IMR-90 (cell line): ENCODE measurements at regions not wholly inside any gene's neighbourhood (a gene's known extent, or its start where the extent isn't known, plus 50 kb on each side); places are given as distances from the start of the nearest gene placed in this dataset.

ENCODE experiments used
- ATAC-seq: fragments of 200-7000 bp; cut with Tn5 transposase; 2 replicates; pipeline ENCODE4 v1.9.1; 2020; ENCODE audit warnings: low read depth, mild to moderate bottlenecking, moderate library complexity
- BruUV-seq: library from RNA; stranded (reverse); fragments of 400-500 nt; replicated peaks from 2 replicates; lab custom pipeline; 2021; lab: Mats Ljungman, UMichigan
- CTCF ChIA-PET: fragments of 300-600 bp; formaldehyde crosslinking; extraction: SDS; loops from one replicate; lab custom pipeline; 2021; ENCODE audit warnings: antibody characterized with exemption; lab: Yijun Ruan, JAX
- POLR2A ChIA-PET: fragments of 300-600 bp; sonication (Branson Sonifier 250); formaldehyde crosslinking; loops from one replicate; lab custom pipeline; 2022; ENCODE audit warnings: antibody characterized with exemption; ENCODE audit not compliant: unreplicated experiment; lab: Charles Lee
- DNase-seq: peaks from one replicate; pipeline ENCODE4 v3.0.0; 2013
- H2AFZ ChIP-seq: replicated peaks from 2 replicates; pipeline ENCODE3; 2013; ENCODE audit warnings: low read length, mild to moderate bottlenecking; ENCODE audit not compliant: poor library complexity
- H2AK5ac ChIP-seq: 2 replicates; pipeline ENCODE4 v1.6.1; 2013; ENCODE audit warnings: low read depth, low read length, inconsistent platforms
- H2AK9ac ChIP-seq: replicated peaks from 2 replicates; pipeline ENCODE3; 2013; ENCODE audit warnings: mild to moderate bottlenecking, low read depth, low read length, moderate library complexity; ENCODE audit not compliant: poor library complexity
- H2BK120ac ChIP-seq: 2 replicates; pipeline ENCODE4 v1.6.1; 2013; ENCODE audit warnings: low read depth, low read length, inconsistent platforms
- H2BK15ac ChIP-seq: 3 replicates; pipeline ENCODE4 v1.6.1; 2013; ENCODE audit warnings: low read depth, low read length, inconsistent platforms
- H2BK20ac ChIP-seq: 2 replicates; pipeline ENCODE4 v1.6.1; 2013; ENCODE audit warnings: low read depth, mild to moderate bottlenecking, inconsistent platforms, low read length, moderate library complexity
- H2BK5ac ChIP-seq: 2 replicates; pipeline ENCODE4 v1.6.1; 2013; ENCODE audit warnings: mild to moderate bottlenecking, low read depth, low read length, inconsistent platforms; ENCODE audit not compliant: poor library complexity, severe bottlenecking
- H3K14ac ChIP-seq: replicated peaks from 2 replicates; pipeline ENCODE4 v1.6.1; 2013; ENCODE audit warnings: low read depth, low read length, inconsistent platforms
- H3K18ac ChIP-seq: 2 replicates; pipeline ENCODE4 v1.6.1; 2013; ENCODE audit warnings: low read depth, low read length, control low read depth
- H3K23ac ChIP-seq: 2 replicates; pipeline ENCODE4 v1.6.1; 2013; ENCODE audit warnings: low read depth, low read length, inconsistent platforms
- H3K27ac ChIP-seq: 2 replicates; pipeline ENCODE4 v1.5.1; 2013; ENCODE audit warnings: mild to moderate bottlenecking, control low read depth, low read length; ENCODE audit not compliant: insufficient read depth
- H3K27me3 ChIP-seq: 2 replicates; pipeline ENCODE4 v1.6.1; 2013; ENCODE audit warnings: low read length; ENCODE audit not compliant: control insufficient read depth, insufficient read depth
- H3K36me3 ChIP-seq: 2 replicates; pipeline ENCODE4 v1.6.1; 2013; ENCODE audit warnings: low read length, mixed read lengths; ENCODE audit not compliant: control insufficient read depth, insufficient read depth
- H3K4ac ChIP-seq: 2 replicates; pipeline ENCODE4 v1.6.1; 2013; ENCODE audit warnings: low read depth, low read length, inconsistent platforms
- H3K4me1 ChIP-seq: 2 replicates; pipeline ENCODE4 v1.6.1; 2013; ENCODE audit warnings: low read length, mixed read lengths; ENCODE audit not compliant: control insufficient read depth, insufficient read depth
- H3K4me2 ChIP-seq: 2 replicates; pipeline ENCODE4 v1.6.1; 2013; ENCODE audit warnings: low read depth, mild to moderate bottlenecking, control low read depth, low read length, moderate library complexity
- H3K4me3 ChIP-seq: 2 replicates; pipeline ENCODE4 v1.5.1; 2013; ENCODE audit warnings: low read depth, mild to moderate bottlenecking, control low read depth, low read length, moderate library complexity; ENCODE audit not compliant: insufficient read depth
- H3K56ac ChIP-seq: 2 replicates; pipeline ENCODE4 v1.6.1; 2013; ENCODE audit warnings: low read length, inconsistent platforms; ENCODE audit not compliant: insufficient read depth; ENCODE audit errors: extremely low read depth
- H3K79me1 ChIP-seq, 2 experiments: 2 replicates each; pipeline ENCODE4 v1.6.1; 2013; ENCODE audit warnings: low read length in 2 of 2, inconsistent platforms in 1 of 2, low read depth in 1 of 2
- H3K9ac ChIP-seq: 2 replicates; pipeline ENCODE4 v1.6.1; 2013; ENCODE audit warnings: low read depth, low read length, control low read depth
- H3K9me1 ChIP-seq: 2 replicates; pipeline ENCODE4 v1.6.1; 2013; ENCODE audit warnings: low read length, inconsistent platforms; ENCODE audit not compliant: insufficient read depth
- H3K9me3 ChIP-seq: 2 replicates; pipeline ENCODE4 v1.6.1; 2013; ENCODE audit warnings: low read length; ENCODE audit not compliant: control insufficient read depth, insufficient read depth
- H4K20me1 ChIP-seq: 2 replicates; pipeline ENCODE4 v1.6.1; 2013; ENCODE audit warnings: low read length, inconsistent platforms; ENCODE audit not compliant: insufficient read depth
- H4K5ac ChIP-seq: 2 replicates; pipeline ENCODE4 v1.6.1; 2013; ENCODE audit warnings: mild to moderate bottlenecking, low read depth, low read length, control low read depth
- H4K8ac ChIP-seq, 2 experiments: 2 replicates each; pipeline ENCODE4 v1.6.1; 2013; ENCODE audit warnings: low read depth in 2 of 2, low read length in 2 of 2, control low read depth in 1 of 2, inconsistent platforms in 1 of 2
- H4K91ac ChIP-seq: 2 replicates; pipeline ENCODE4 v1.6.1; 2013; ENCODE audit warnings: low read depth, low read length, inconsistent platforms; ENCODE audit not compliant: insufficient read depth
- BHLHE40 ChIP-seq: fragments of 150-350 bp; IDR thresholded peaks from 2 replicates; pipeline ENCODE4 v1.6.1; 2016; ENCODE audit warnings: mild to moderate bottlenecking, low read depth, low read length
- CEBPB ChIP-seq: IDR thresholded peaks from 2 replicates; pipeline ENCODE4 v1.6.1; 2012; ENCODE audit warnings: low read depth, low read length, improper control_type of control experiment
- CHD1 ChIP-seq: IDR thresholded peaks from 2 replicates; pipeline ENCODE4 v1.6.1; 2012; ENCODE audit warnings: low read depth, low read length, improper control_type of control experiment
- CTCF ChIP-seq: conservative IDR thresholded peaks from 2 replicates; pipeline ENCODE4 v1.5.1; 2012; ENCODE audit warnings: mild to moderate bottlenecking, low read depth, low read length, improper control_type of control experiment
- ELK1 ChIP-seq: fragments of 150-350 bp; IDR thresholded peaks from 2 replicates; pipeline ENCODE4 v1.6.1; 2016; ENCODE audit warnings: low read depth, mild to moderate bottlenecking, low read length, moderate library complexity, borderline replicate concordance
- FOS ChIP-seq: fragments of 150-350 bp; IDR thresholded peaks from 2 replicates; pipeline ENCODE4 v1.6.1; 2016; ENCODE audit warnings: low read depth, low read length
- MAFK ChIP-seq: IDR thresholded peaks from 2 replicates; pipeline ENCODE4 v1.6.1; 2012; ENCODE audit warnings: low read depth, low read length, improper control_type of control experiment
- MAZ ChIP-seq: IDR thresholded peaks from 2 replicates; pipeline ENCODE4 v1.6.1; 2012; ENCODE audit warnings: low read depth, mild to moderate bottlenecking, low read length, improper control_type of control experiment, moderate library complexity, borderline replicate concordance
- MXI1 ChIP-seq: IDR thresholded peaks from 2 replicates; pipeline ENCODE4 v1.6.1; 2012; ENCODE audit warnings: low read depth, mild to moderate bottlenecking, low read length, moderate library complexity, borderline replicate concordance
- NFE2L2 ChIP-seq: fragments of 150-350 bp; IDR thresholded peaks from 2 replicates; pipeline ENCODE4 v1.6.1; 2016; ENCODE audit warnings: low read depth, mild to moderate bottlenecking, low read length
- POLR2A ChIP-seq: IDR thresholded peaks from 2 replicates; pipeline ENCODE4 v1.6.1; 2012; ENCODE audit warnings: mild to moderate bottlenecking, low read depth, low read length
- RAD21 ChIP-seq: IDR thresholded peaks from 2 replicates; pipeline ENCODE4 v1.6.1; 2012; ENCODE audit warnings: low read length, improper control_type of control experiment
- RCOR1 ChIP-seq: IDR thresholded peaks from 2 replicates; pipeline ENCODE4 v1.6.1; 2012; ENCODE audit warnings: mild to moderate bottlenecking, low read length, improper control_type of control experiment; ENCODE audit not compliant: insufficient replicate concordance
- RFX5 ChIP-seq: IDR thresholded peaks from 2 replicates; pipeline ENCODE4 v1.8.0; 2012; ENCODE audit warnings: low read depth, mild to moderate bottlenecking, low read length, moderate library complexity
- USF2 ChIP-seq: fragments of 150-350 bp; IDR thresholded peaks from 2 replicates; pipeline ENCODE4 v1.6.1; 2017; ENCODE audit warnings: mild to moderate bottlenecking, antibody characterized with exemption, low read length, low read depth
- WGBS, 2 experiments: methylation state at CpG; one replicate each; pipeline versions ENCODE4 v1.1.5 to v1.1.7; 2013; ENCODE audit warnings: missing lambda C conversion rate in 2 of 2; ENCODE audit not compliant: insufficient read length in 1 of 2; ENCODE audit errors: extremely low coverage in 2 of 2; 5-methylcytosine and 5-hydroxymethylcytosine counted together
- dilution Hi-C: fragments of 300-500 bp; cut with HindIII; formaldehyde crosslinking; loops from one replicate; pipeline ENCODE4 v1.14.3; 2018; ENCODE audit warnings: low sequenced_read_pairs; ENCODE audit not compliant: unreplicated experiment
- in situ Hi-C: fragments of 300-500 bp; cut with MboI; formaldehyde crosslinking; loops from 3 replicates; pipeline ENCODE4 v1.14.3; 2019; ENCODE audit warnings: low sequenced_read_pairs, inconsistent platforms, mixed read lengths
- intact Hi-C: fragments of 100-400 bp; cut with micrococcal nuclease; formaldehyde crosslinking; loops from 2 replicates; pipeline ENCODE4 v1.10.0; 2022

- Histone ChIP-seq H3K36me3 (no peaks in the 10 kb centered on the region), H3K4ac (no peak overlapping the region), H2BK120ac (no peak overlapping the region), H4K91ac (no peak overlapping the region), H3K27me3 (peaks cover 2% of the 10 kb centered on the region), H3K9me1 (no peaks in the 10 kb centered on the region), H2AK5ac (no peak overlapping the region), H2AFZ (no peak overlapping the region), H3K27ac (no peak overlapping the region), H3K14ac (no peak overlapping the region), H4K20me1 (no peaks in the 10 kb centered on the region), H3K18ac (no peak overlapping the region), H3K23ac (no peak overlapping the region), H3K79me1 (no peaks in the 10 kb centered on the region), H4K5ac (no peak overlapping the region), H4K8ac (no peak overlapping the region), H2BK15ac (no peak overlapping the region), H2BK5ac (no peak overlapping the region), H3K56ac (no peak overlapping the region), H3K4me3 (no peak overlapping the region), H3K9me3 (no peaks in the 10 kb centered on the region), H3K9ac (no peak overlapping the region), H2AK9ac (no peak overlapping the region), H3K4me1 (no peaks in the 10 kb centered on the region), H2BK20ac (no peak overlapping the region), H3K4me2 (no peak overlapping the region)
- dilution Hi-C loops: no loop called here
- intact Hi-C loops: loop anchor here (10.0 kb wide), 1 partner anchor 143 kb away; no protein-coding TSS in a partner anchor
- ChIA-PET POLR2A (no interaction called here), CTCF (no interaction called here)
- TF ChIP-seq CHD1 (no peak), USF2 (no peak), POLR2A (no peak), RFX5 (no peak), RAD21 (no peak), NFE2L2 (no peak), CTCF (no peak), CEBPB (no peak), MXI1 (no peak), RCOR1 (no peak), MAZ (no peak), BHLHE40 (no peak), FOS (no peak), ELK1 (no peak), MAFK (no peak)
- in situ Hi-C loops: no loop called here
- no CpG with 5 or more reads among the region's 3 CpGs for WGBS, 2 experiments
- no TSS peak for BruUV-seq
- DNase-seq (no peak), ATAC-seq (no peak)
Measured at GRCh38 chr9:79877943-79878602, 306.3 kb downstream of the TLE4 start.
